Endodermal cell (in vitro differentiated cells): ENCODE measurements at regions not wholly inside any gene's neighbourhood (a gene's known extent, or its start where the extent isn't known, plus 50 kb on each side); places are given as distances from the start of the nearest gene placed in this dataset.

Experiments used
- DNase-seq: peaks from one replicate; pipeline ENCODE4 v3.0.0-alpha.2; 2017
- H3K27ac ChIP-seq: 2 replicates; pipeline ENCODE4 v1.5.1; 2013; ENCODE audit warnings: mild to moderate bottlenecking, low read depth, low read length, moderate library complexity
- H3K27me3 ChIP-seq: 2 replicates; pipeline ENCODE4 v1.6.1; 2013; ENCODE audit warnings: mild to moderate bottlenecking, low read length, moderate library complexity; ENCODE audit not compliant: insufficient read depth, control insufficient read depth, poor library complexity, severe bottlenecking
- H3K36me3 ChIP-seq: 2 replicates; pipeline ENCODE4 v1.7.0; 2013; ENCODE audit warnings: mild to moderate bottlenecking, low read length, moderate library complexity; ENCODE audit not compliant: control insufficient read depth, insufficient read depth
- H3K4me1 ChIP-seq: one replicate; pipeline ENCODE4 v1.7.0; 2013; ENCODE audit warnings: low read length; ENCODE audit not compliant: control insufficient read depth, insufficient read depth
- H3K4me3 ChIP-seq: 2 replicates; pipeline ENCODE4 v1.5.1; 2013; ENCODE audit warnings: mild to moderate bottlenecking, low read length, moderate library complexity
- H3K9ac ChIP-seq: 2 replicates; pipeline ENCODE4 v1.6.1; 2013; ENCODE audit warnings: mild to moderate bottlenecking, low read length, moderate library complexity; ENCODE audit not compliant: poor library complexity, severe bottlenecking; ENCODE audit errors: extremely low read depth
- H3K9me3 ChIP-seq: 2 replicates; pipeline ENCODE4 v1.6.1; 2013; ENCODE audit warnings: mild to moderate bottlenecking, low read length, moderate library complexity; ENCODE audit not compliant: control insufficient read depth
- H3K27ac Mint-ChIP-seq: 2 replicates; pipeline ENCODE4 v1.8.0; 2020; ENCODE audit warnings: mixed read lengths
- H3K27me3 Mint-ChIP-seq: 2 replicates; pipeline ENCODE4 v1.8.0; 2021; ENCODE audit warnings: mild to moderate bottlenecking, mixed read lengths; ENCODE audit not compliant: insufficient read depth
- H3K36me3 Mint-ChIP-seq: 2 replicates; pipeline ENCODE4 v1.8.0; 2020; ENCODE audit warnings: low read depth, mixed read lengths
- H3K4me1 Mint-ChIP-seq: 2 replicates; pipeline ENCODE4 v1.8.0; 2020; ENCODE audit warnings: mixed read lengths
- H3K4me3 Mint-ChIP-seq: 2 replicates; pipeline ENCODE4 v1.8.0; 2020; ENCODE audit warnings: mild to moderate bottlenecking, moderate library complexity, mixed read lengths
- H3K9me3 Mint-ChIP-seq: 2 replicates; pipeline ENCODE4 v1.8.0; 2020; ENCODE audit warnings: mild to moderate bottlenecking, mixed read lengths
- WGBS, 2 experiments: methylation state at CpG; one replicate each; pipeline versions ENCODE4 v1.1.5 to v1.1.7; 2013; ENCODE audit warnings: missing lambda C conversion rate in 2 of 2, mixed read lengths in 1 of 2; ENCODE audit not compliant: insufficient coverage in 1 of 2, insufficient read length in 1 of 2; 5-methylcytosine and 5-hydroxymethylcytosine counted together
- TF ChIP-seq, protein P1 (sequence below): fragments of 200-600 bp; sonication (generic); conservative IDR thresholded peaks from 2 replicates; pipeline ENCODE4 v1.5.0; 2021; ENCODE audit warnings: antibody characterized with exemption, mild to moderate bottlenecking

GRCh38 chr17:36845916-36846315 lies 91.4 kb upstream of the LHX1 start:
- Mint-ChIP-seq H3K9me3 (peaks cover 6% of the 10 kb centered on the region), H3K36me3 (no peaks in the 10 kb centered on the region), H3K27me3 (peaks cover 13% of the 10 kb centered on the region), H3K27ac (no peak overlapping the region), H3K4me1 (peaks cover 65% of the 10 kb centered on the region), H3K4me3 (no peak overlapping the region)
- Histone ChIP-seq H3K9me3 (peaks cover 4% of the 10 kb centered on the region), H3K27ac (no peak overlapping the region), H3K4me3 (no peak overlapping the region), H3K4me1 (peaks cover 24% of the 10 kb centered on the region), H3K27me3 (no peaks in the 10 kb centered on the region), H3K36me3 (no peaks in the 10 kb centered on the region), H3K9ac (no peak overlapping the region)
- DNase-seq, result peak; percentile 53
- 71 to 100% methylated on average over 1 to 5 of the region's 5 CpGs for WGBS, 2 experiments
- TF ChIP-seq, protein P1, sequence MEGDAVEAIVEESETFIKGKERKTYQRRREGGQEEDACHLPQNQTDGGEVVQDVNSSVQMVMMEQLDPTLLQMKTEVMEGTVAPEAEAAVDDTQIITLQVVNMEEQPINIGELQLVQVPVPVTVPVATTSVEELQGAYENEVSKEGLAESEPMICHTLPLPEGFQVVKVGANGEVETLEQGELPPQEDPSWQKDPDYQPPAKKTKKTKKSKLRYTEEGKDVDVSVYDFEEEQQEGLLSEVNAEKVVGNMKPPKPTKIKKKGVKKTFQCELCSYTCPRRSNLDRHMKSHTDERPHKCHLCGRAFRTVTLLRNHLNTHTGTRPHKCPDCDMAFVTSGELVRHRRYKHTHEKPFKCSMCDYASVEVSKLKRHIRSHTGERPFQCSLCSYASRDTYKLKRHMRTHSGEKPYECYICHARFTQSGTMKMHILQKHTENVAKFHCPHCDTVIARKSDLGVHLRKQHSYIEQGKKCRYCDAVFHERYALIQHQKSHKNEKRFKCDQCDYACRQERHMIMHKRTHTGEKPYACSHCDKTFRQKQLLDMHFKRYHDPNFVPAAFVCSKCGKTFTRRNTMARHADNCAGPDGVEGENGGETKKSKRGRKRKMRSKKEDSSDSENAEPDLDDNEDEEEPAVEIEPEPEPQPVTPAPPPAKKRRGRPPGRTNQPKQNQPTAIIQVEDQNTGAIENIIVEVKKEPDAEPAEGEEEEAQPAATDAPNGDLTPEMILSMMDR, result no peak

- WGBS, 2 experiments, result 65 to 83% methylated on average over 9 to 14 of the region's 14 CpGs
- no peaks in the 10 kb centered on the region for H3K9me3 ChIP-seq
- H3K36me3 ChIP-seq, result no peaks in the 10 kb centered on the region
- Mint-ChIP-seq H3K4me1 (peaks cover 73% of the 10 kb centered on the region), H3K9me3 (peaks cover 2% of the 10 kb centered on the region), H3K27ac (peak overlapping the region; percentile 83), H3K27me3 (peaks cover 13% of the 10 kb centered on the region), H3K36me3 (no peaks in the 10 kb centered on the region), H3K4me3 (no peak overlapping the region)
- no peak overlapping the region for H3K9ac ChIP-seq
- TF ChIP-seq, protein P1, result no peak
- H3K27ac ChIP-seq, result no peak overlapping the region
- peak; percentile 63 for DNase-seq
- no peak overlapping the region for H3K4me3 ChIP-seq
- peaks cover 28% of the 10 kb centered on the region for H3K4me1 ChIP-seq
- H3K27me3 ChIP-seq, result no peaks in the 10 kb centered on the region
Measured at GRCh38 chr17:36846410-36847292, 90.6 kb upstream of the LHX1 start.

GRCh38 chr17:36848008-36848902 lies 89.0 kb upstream of the LHX1 start:
- H3K27ac ChIP-seq, result no peak overlapping the region
- DNase-seq, result peak; percentile 75
- peaks cover 13% of the 10 kb centered on the region for H3K27me3 Mint-ChIP-seq
- H3K9me3 Mint-ChIP-seq, result no peaks in the 10 kb centered on the region
- TF ChIP-seq, protein P1, result no peak
- H3K27me3 ChIP-seq, result no peaks in the 10 kb centered on the region
- no peak overlapping the region for H3K9ac ChIP-seq
- H3K36me3 ChIP-seq, result no peaks in the 10 kb centered on the region
- H3K4me3 ChIP-seq, result no peak overlapping the region
- WGBS, 2 experiments, result 62 to 77% methylated on average over 4 to 10 of the region's 10 CpGs
- no peak overlapping the region for H3K4me3 Mint-ChIP-seq
- H3K9me3 ChIP-seq, result no peaks in the 10 kb centered on the region
- H3K27ac Mint-ChIP-seq, result peak overlapping the region; percentile 83
- H3K4me1 ChIP-seq, result peaks cover 28% of the 10 kb centered on the region
- no peaks in the 10 kb centered on the region for H3K36me3 Mint-ChIP-seq
- peaks cover 65% of the 10 kb centered on the region for H3K4me1 Mint-ChIP-seq
